ENCODE measurements at regions not wholly inside any gene's neighbourhood (a gene's known extent, or its start where the extent isn't known, plus 50 kb on each side); places are given as distances from the start of the nearest gene placed in this dataset.

DNA sequence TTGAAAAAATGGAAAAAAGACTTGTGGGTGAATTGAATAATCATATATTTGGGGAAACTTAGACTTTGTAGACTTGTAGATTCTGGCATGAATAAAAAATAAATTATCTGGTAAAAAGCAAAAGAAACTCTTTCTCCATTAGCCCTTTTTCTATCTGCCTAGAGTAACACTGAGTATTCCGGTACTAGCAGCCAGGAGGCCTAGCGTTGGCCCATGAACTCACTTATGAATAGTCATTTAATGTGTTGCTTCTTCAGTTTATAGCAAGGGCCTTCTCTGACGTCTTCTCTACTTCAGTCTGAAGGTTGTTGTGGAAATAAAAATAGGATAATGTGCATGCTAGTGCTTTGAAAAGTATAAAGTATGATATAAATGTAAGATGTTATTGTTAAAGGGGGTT, 851.2 kb upstream of the NR2F2 start:
- Histone ChIP-seq H3K4me1 (no peaks in the 10 kb centered on the region), H3K27me3 (ENCODE audit: low read depth) (no peaks in the 10 kb centered on the region), H3K27ac (replicated peaks) (no peak overlapping the region), H3K9me3 (replicated peaks) (peaks cover 16% of the 10 kb centered on the region), H3K4me3 (no peak overlapping the region), H3K36me3 (no peaks in the 10 kb centered on the region)
- intact Hi-C loops (cut with micrococcal nuclease): no loop called here
- DNase-seq: no peak
- TF ChIP-seq, protein P1, sequence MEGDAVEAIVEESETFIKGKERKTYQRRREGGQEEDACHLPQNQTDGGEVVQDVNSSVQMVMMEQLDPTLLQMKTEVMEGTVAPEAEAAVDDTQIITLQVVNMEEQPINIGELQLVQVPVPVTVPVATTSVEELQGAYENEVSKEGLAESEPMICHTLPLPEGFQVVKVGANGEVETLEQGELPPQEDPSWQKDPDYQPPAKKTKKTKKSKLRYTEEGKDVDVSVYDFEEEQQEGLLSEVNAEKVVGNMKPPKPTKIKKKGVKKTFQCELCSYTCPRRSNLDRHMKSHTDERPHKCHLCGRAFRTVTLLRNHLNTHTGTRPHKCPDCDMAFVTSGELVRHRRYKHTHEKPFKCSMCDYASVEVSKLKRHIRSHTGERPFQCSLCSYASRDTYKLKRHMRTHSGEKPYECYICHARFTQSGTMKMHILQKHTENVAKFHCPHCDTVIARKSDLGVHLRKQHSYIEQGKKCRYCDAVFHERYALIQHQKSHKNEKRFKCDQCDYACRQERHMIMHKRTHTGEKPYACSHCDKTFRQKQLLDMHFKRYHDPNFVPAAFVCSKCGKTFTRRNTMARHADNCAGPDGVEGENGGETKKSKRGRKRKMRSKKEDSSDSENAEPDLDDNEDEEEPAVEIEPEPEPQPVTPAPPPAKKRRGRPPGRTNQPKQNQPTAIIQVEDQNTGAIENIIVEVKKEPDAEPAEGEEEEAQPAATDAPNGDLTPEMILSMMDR (IDR thresholded peaks at IDR 0.05; ENCODE audit: borderline replicate concordance): no peak

DNA sequence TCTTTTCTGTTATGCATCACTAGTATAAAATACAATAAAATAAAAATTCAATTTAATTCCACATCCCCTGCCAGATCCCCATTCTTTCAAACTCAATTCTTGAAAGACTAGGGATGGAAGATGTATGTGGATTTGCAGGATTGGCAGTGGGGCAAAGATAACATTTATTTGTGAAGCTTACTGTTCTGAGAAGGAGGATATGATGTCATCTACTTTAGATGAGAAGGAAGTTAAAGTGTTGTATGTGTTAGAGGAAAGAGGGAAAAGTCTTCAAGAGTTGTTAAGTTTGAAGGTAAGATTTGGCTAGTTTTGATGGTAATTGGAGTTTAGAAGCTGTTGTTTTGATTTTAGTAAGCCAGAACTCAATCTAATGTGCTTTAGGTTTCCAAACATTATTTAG, 845.1 kb upstream of the NR2F2 start:
- intact Hi-C loops (cut with micrococcal nuclease): no loop called here
- Histone ChIP-seq H3K27ac (replicated peaks) (no peak overlapping the region), H3K9me3 (replicated peaks) (peaks cover 36% of the 10 kb centered on the region), H3K27me3 (ENCODE audit: low read depth) (no peaks in the 10 kb centered on the region), H3K4me3 (no peak overlapping the region), H3K36me3 (no peaks in the 10 kb centered on the region), H3K4me1 (no peaks in the 10 kb centered on the region)
- DNase-seq: no peak
- TF ChIP-seq, protein P1 (IDR thresholded peaks at IDR 0.05; ENCODE audit: borderline replicate concordance): no peak

DNA sequence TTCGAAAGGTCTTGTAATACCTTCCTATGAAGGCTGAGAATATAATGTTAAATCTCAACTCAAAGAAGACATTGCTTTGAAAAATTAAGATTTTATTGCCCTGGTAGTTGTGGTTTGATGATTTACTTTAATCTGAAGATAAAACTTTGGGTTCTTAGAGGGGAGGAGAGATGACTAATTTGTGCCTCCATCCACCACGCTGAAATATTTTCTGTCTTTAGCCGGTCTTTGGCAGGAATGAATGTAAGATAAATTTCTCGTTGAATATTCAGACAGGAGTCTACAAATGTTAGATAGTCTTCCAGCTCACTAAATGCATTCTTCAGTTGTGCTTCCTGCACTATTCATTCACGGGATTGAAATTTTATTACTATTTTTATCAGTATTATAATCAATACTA, 844.3 kb upstream of the NR2F2 start:
- DNase-seq: no peak
- no peaks in the 10 kb centered on the region for H3K4me1 ChIP-seq
- no peaks in the 10 kb centered on the region for H3K27me3 ChIP-seq (ENCODE audit: low read depth)
- H3K36me3 ChIP-seq: no peaks in the 10 kb centered on the region
- H3K4me3 ChIP-seq: no peak overlapping the region
- no peak overlapping the region for H3K27ac ChIP-seq (replicated peaks)
- TF ChIP-seq, protein P1 (IDR thresholded peaks at IDR 0.05; ENCODE audit: borderline replicate concordance): no peak
- intact Hi-C loops (cut with micrococcal nuclease): no loop called here
- peaks cover 36% of the 10 kb centered on the region for H3K9me3 ChIP-seq (replicated peaks)

DNA sequence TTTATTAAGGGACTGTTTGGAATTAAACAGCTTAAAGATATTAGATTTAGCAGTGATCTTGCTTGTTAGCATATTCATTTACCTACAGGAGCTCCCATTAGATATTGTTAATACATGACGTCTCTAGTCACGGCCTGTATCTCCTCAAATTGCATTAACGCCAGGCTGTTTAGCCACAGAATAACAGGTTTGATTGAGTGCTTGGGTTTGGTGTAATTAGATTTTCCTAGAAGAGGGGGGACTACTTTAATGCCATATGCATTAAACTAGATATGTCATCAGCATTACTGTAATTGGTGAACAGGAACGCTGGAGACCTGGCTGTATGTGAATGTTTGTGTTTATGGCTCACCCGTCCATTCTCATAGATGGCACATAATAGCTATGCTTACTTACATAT, 841.4 kb upstream of the NR2F2 start:
- Histone ChIP-seq H3K36me3 (no peaks in the 10 kb centered on the region), H3K4me1 (no peaks in the 10 kb centered on the region), H3K27me3 (ENCODE audit: low read depth) (no peaks in the 10 kb centered on the region), H3K9me3 (replicated peaks) (peaks cover 22% of the 10 kb centered on the region), H3K4me3 (no peak overlapping the region), H3K27ac (replicated peaks) (no peak overlapping the region)
- no peak for DNase-seq
- intact Hi-C loops (cut with micrococcal nuclease): no loop called here
- TF ChIP-seq, protein P1 (IDR thresholded peaks at IDR 0.05; ENCODE audit: borderline replicate concordance): no peak

DNA sequence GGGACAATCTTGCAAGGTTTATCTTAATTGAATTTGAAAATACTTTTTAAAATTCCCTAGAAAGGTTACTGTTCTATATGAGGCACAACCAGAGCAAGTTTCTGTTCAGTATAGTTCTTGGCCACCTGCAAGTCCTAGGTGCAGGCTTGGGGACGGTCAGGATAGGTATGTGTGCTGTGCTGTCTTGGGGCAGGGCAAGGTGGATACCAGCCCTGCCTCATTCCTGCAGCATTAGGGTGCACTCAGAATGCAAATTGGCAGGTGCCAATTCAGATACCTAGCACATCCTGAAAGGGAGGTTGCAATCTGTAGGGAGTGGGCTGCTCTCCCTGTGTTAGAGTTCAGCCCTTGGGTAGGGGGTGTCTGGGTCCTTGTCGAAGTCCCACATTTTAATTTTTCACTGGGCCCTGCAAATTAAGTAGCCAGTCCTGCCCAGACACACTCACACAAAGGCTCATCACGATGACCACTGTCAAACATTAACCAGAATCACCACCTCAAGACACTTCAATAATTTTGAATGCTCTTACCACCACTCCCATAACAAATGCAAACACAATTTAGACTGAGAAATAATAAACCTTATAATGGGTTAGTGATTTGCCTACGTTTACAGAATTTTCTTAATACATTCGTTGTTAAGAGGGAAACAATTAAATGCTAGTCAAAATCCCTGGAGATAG, 838.0 kb upstream of the NR2F2 start:
- Histone ChIP-seq H3K27me3 (ENCODE audit: low read depth) (no peaks in the 10 kb centered on the region), H3K36me3 (no peaks in the 10 kb centered on the region), H3K4me3 (no peak overlapping the region), H3K27ac (replicated peaks) (no peak overlapping the region), H3K9me3 (replicated peaks) (no peaks in the 10 kb centered on the region), H3K4me1 (no peaks in the 10 kb centered on the region)
- intact Hi-C loops (cut with micrococcal nuclease): no loop called here
- no peak for DNase-seq
- TF ChIP-seq, protein P1 (IDR thresholded peaks at IDR 0.05; ENCODE audit: borderline replicate concordance): no peak

Data from left ventricle myocardium inferior (tissue), 1 donor.